Right lobe of liver (tissue), 4 donors: ENCODE measurements at regions not wholly inside any gene's neighbourhood (a gene's known extent, or its start where the extent isn't known, plus 50 kb on each side); places are given as distances from the start of the nearest gene placed in this dataset.

Source experiments
- CTCF ChIP-seq, 4 donors: fragments of 200-600 bp in 3 of 4; fragments of 450-650 bp in 1 of 4; IDR thresholded peaks; one replicate each; pipeline versions ENCODE4 v1.5.1 to v1.8.0; 2016 to 2022; ENCODE audit warnings: antibody characterized with exemption in 4 of 4, mild to moderate bottlenecking in 2 of 4
- POLR2A ChIP-seq: fragments of 450-650 bp; IDR thresholded peaks from one replicate; pipeline ENCODE4 v1.6.1; 2017; ENCODE audit warnings: antibody characterized with exemption, mild to moderate bottlenecking
- donor health status: DM: no; HTN: no; CAD: no.
- donor health status: DM: no; HTN: no; CAD: no.
- donor health status: DM: no; HTN: yes; CAD: no.

GRCh38 chr9:106305428-106306133 lies 557.4 kb upstream of the ZNF462 start:
- TF ChIP-seq CTCF (IDR thresholded peaks at IDR 0.05) (no peak), POLR2A (no peak)
